ENCODE measurements at regions not wholly inside any gene's neighbourhood (a gene's known extent, or its start where the extent isn't known, plus 50 kb on each side); places are given as distances from the start of the nearest gene placed in this dataset.

- H3K9me2 ChIP-seq (replicated peaks; ENCODE audit: low read depth, low read length) = no peaks in the 10 kb centered on the region
- no peak overlapping the region for H3K4me2 ChIP-seq (ENCODE audit: low read depth, low read length, poor library complexity, severe bottlenecking)
- H3K9ac ChIP-seq (ENCODE audit: low read depth, low read length, poor library complexity, severe bottlenecking) = no peak overlapping the region
- H3K4me3 ChIP-seq (ENCODE audit: low read length, poor library complexity, severe bottlenecking) = no peak overlapping the region
- H3K9me3 ChIP-seq (ENCODE audit: insufficient read depth, low read depth, low read length) = no peaks in the 10 kb centered on the region
- H3K79me2 ChIP-seq (ENCODE audit: insufficient read depth, low read length) = no peaks in the 10 kb centered on the region
- no peaks in the 10 kb centered on the region for H3K27me3 ChIP-seq (ENCODE audit: insufficient read depth, low read length, poor library complexity, severe bottlenecking)
- no peaks in the 10 kb centered on the region for H3K4me1 ChIP-seq (ENCODE audit: insufficient read depth, low read length, poor library complexity, severe bottlenecking)
- no peaks in the 10 kb centered on the region for H4K20me1 ChIP-seq (ENCODE audit: insufficient read depth, low read length, poor library complexity, severe bottlenecking)
- no peaks in the 10 kb centered on the region for H3F3A ChIP-seq (ENCODE audit: low read depth)
- H2AFZ ChIP-seq (ENCODE audit: low read length) = no peak overlapping the region
- H3K36me3 ChIP-seq (ENCODE audit: insufficient read depth, low read length) = no peaks in the 10 kb centered on the region
- no peak for TF ChIP-seq EZH2phosphoT487 (IDR thresholded peaks at IDR 0.05; ENCODE audit: borderline replicate concordance)
- no peak for TF ChIP-seq CTCF (conservative IDR thresholded peaks at IDR 0.05; ENCODE audit: low read length)
These were observed 164.8 kb downstream of the MACROH2A1 start for GRCh38 chr5:135234242-135234641.

GRCh38 chr5:135233477-135233876 lies 165.6 kb downstream of the MACROH2A1 start:
- Histone ChIP-seq H3K4me3 (ENCODE audit: low read length, poor library complexity, severe bottlenecking) (no peak overlapping the region), H4K20me1 (ENCODE audit: insufficient read depth, low read length, poor library complexity, severe bottlenecking) (no peaks in the 10 kb centered on the region), H3K4me1 (ENCODE audit: insufficient read depth, low read length, poor library complexity, severe bottlenecking) (no peaks in the 10 kb centered on the region), H3K36me3 (ENCODE audit: insufficient read depth, low read length) (no peaks in the 10 kb centered on the region), H3F3A (ENCODE audit: low read depth) (no peaks in the 10 kb centered on the region), H3K4me2 (ENCODE audit: low read depth, low read length, poor library complexity, severe bottlenecking) (no peak overlapping the region), H3K79me2 (ENCODE audit: insufficient read depth, low read length) (no peaks in the 10 kb centered on the region), H3K27me3 (ENCODE audit: insufficient read depth, low read length, poor library complexity, severe bottlenecking) (no peaks in the 10 kb centered on the region), H3K9me3 (ENCODE audit: insufficient read depth, low read depth, low read length) (no peaks in the 10 kb centered on the region), H3K9ac (ENCODE audit: low read depth, low read length, poor library complexity, severe bottlenecking) (no peak overlapping the region), H2AFZ (ENCODE audit: low read length) (no peak overlapping the region), H3K9me2 (replicated peaks; ENCODE audit: low read depth, low read length) (no peaks in the 10 kb centered on the region)
- TF ChIP-seq CTCF (conservative IDR thresholded peaks at IDR 0.05; ENCODE audit: low read length) = no peak
- TF ChIP-seq EZH2phosphoT487 (IDR thresholded peaks at IDR 0.05; ENCODE audit: borderline replicate concordance) = no peak

- Histone ChIP-seq H3F3A (ENCODE audit: low read depth) (no peaks in the 10 kb centered on the region), H3K9me2 (replicated peaks; ENCODE audit: low read depth, low read length) (no peaks in the 10 kb centered on the region), H3K9me3 (ENCODE audit: insufficient read depth, low read depth, low read length) (no peaks in the 10 kb centered on the region), H3K4me2 (ENCODE audit: low read depth, low read length, poor library complexity, severe bottlenecking) (no peak overlapping the region), H3K79me2 (ENCODE audit: insufficient read depth, low read length) (no peaks in the 10 kb centered on the region), H3K36me3 (ENCODE audit: insufficient read depth, low read length) (no peaks in the 10 kb centered on the region), H3K27me3 (ENCODE audit: insufficient read depth, low read length, poor library complexity, severe bottlenecking) (no peaks in the 10 kb centered on the region), H3K9ac (ENCODE audit: low read depth, low read length, poor library complexity, severe bottlenecking) (no peak overlapping the region), H4K20me1 (ENCODE audit: insufficient read depth, low read length, poor library complexity, severe bottlenecking) (no peaks in the 10 kb centered on the region), H3K4me3 (ENCODE audit: low read length, poor library complexity, severe bottlenecking) (no peak overlapping the region), H3K4me1 (ENCODE audit: insufficient read depth, low read length, poor library complexity, severe bottlenecking) (no peaks in the 10 kb centered on the region), H2AFZ (ENCODE audit: low read length) (no peak overlapping the region)
- TF ChIP-seq EZH2phosphoT487 (IDR thresholded peaks at IDR 0.05; ENCODE audit: borderline replicate concordance) (no peak), CTCF (conservative IDR thresholded peaks at IDR 0.05; ENCODE audit: low read length) (no peak)
These were observed 166.1 kb downstream of the MACROH2A1 start for GRCh38 chr5:135232958-135233357.
